HG02642 (cell line): ENCODE measurements at regions not wholly inside any gene's neighbourhood (a gene's known extent, or its start where the extent isn't known, plus 50 kb on each side); places are given as distances from the start of the nearest gene placed in this dataset.
"Not testable (repeated sequence)": the region's sequence is repeated elsewhere in the genome, so short reads cannot be mapped to it uniquely, and the experiment has no call there.

ENCODE experiments used
- ATAC-seq: cut with Tn5 transposase; IDR thresholded peaks from one replicate; pipeline ENCODE4 v1.9.1; 2021; ENCODE audit warnings: mild to moderate bottlenecking; ENCODE audit not compliant: unreplicated experiment, poor library complexity

DNA sequence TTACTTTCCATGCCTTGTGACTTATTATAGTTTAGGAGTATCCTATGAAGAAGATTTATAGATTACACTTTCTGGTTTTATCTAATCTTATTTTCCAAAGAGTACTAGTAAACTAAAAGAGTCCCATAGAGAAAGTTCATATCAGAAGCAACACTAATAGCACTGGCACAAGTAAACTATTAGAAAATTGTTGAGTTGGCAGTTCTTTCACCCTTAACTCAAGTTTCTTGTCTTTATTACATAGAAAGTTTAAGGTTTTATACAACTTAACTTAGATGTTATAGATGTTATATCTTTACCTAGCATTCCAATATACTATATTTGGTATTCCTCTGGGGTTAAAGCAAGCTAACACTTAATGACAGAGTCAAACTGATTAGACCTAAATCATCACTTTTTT lies 437.8 kb upstream of the ARRDC3 start:
- no peak for ATAC-seq

DNA sequence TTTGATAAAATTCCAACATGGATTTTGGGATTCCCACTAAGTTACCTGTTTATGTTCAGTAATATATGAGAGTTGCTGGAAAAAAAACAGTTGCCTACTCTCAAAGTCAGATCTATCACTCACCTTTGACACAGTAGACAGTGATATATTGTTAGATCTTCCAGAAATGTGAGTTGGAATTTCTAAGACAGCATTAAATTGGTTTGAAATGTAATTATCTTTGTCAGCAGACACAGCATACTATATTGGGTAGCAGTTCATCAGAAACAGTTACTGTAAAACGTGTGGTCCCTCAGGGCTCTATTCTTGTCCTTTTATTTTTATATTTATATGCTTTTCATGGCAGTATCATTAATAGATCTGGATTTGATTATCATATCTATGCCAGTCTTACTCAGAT lies 433.6 kb upstream of the ARRDC3 start:
- ATAC-seq, result no peak

GRCh38 chr5:91797576-91797975 lies 414.5 kb upstream of the ARRDC3 start:
- no peak for ATAC-seq

GRCh38 chr5:91794856-91795548 lies 411.9 kb upstream of the ARRDC3 start:
- no peak for ATAC-seq

GRCh38 chr5:91794455-91794854 lies 411.3 kb upstream of the ARRDC3 start:
- ATAC-seq, result no peak

DNA sequence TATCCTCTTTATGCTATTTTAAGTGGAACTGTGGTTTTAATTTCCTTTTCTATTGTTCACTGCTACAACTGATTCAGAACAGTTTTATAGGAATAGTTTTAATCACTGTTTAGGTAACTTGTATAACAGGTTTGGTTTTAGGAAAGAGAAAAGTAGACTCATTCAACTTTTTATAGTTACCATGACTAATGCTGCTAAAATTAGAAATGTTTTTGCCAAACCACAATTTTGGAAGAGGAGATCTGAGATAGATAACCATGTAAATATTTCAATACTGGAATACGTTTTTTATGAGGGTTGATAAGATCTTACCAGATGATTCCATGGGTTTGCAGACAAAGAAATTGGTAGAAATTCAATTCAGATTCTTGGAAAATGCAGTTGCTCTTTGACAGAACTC lies 404.6 kb upstream of the ARRDC3 start:
- ATAC-seq, result no peak

GRCh38 chr5:91777671-91778070 lies 394.6 kb upstream of the ARRDC3 start:
- ATAC-seq, result no peak

DNA sequence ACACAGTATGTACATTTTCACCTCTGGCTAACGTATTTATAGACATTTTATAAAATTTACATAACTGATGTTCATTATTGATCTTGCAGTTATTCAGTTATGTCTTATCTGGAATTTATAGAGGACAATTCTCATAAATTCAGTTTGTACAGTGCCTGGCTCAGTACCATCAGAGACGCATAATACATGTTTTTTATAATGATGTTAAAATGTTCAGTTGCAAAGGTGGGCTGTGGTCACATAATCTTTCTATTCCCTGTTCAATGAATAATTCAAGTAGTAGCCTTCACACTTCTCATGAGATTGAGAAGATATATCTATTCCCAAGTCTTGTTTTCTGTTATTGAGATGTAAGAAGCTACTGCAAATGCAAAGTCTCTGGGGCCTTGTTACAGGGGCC lies 393.1 kb upstream of the ARRDC3 start:
- ATAC-seq, result no peak

GRCh38 chr5:91770400-91770799 lies 387.3 kb upstream of the ARRDC3 start:
- ATAC-seq, result no peak

GRCh38 chr5:91757383-91757782 lies 374.3 kb upstream of the ARRDC3 start:
- ATAC-seq, result not testable (repeated sequence)

DNA sequence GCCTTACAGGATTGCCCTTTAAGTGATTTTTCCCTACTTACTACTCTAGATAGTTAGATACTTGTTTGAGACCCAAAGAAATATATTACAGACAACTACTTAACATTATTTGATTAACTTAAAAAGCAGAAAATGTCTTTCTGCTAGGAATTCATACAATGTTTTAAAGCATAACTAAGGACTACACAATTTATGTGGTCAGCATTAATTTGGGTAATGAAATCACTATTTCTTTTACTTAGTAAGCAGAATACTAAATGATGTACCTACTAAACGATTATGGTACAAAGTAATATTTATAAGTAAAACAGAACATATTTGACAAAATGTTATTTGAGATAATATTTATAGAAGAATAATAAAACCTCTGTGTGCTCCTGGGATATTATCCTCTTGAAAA lies 371.9 kb upstream of the ARRDC3 start:
- no peak for ATAC-seq

DNA sequence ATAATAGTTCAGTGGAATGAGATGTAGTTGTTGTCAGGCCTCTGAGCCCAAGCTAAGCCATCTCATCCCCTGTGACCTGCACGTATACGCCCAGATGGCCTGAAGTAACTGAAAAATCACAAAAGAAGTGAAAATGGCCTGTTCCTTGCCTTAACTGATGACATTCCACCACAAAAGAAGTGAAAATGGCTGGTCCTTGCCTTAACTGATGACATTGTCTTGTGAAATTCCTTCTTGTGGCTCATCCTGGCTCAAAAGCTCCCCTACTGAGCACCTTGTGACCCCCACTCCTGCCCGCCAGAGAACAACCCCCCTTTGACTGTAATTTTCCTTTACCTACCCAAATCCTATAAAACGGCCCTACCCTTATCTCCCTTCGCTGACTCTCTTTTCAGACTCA lies 361.4 kb upstream of the ARRDC3 start:
- not testable (repeated sequence) for ATAC-seq

- ATAC-seq, result no peak
These were observed 359.4 kb upstream of the ARRDC3 start for GRCh38 chr5:91742550-91742949.

DNA sequence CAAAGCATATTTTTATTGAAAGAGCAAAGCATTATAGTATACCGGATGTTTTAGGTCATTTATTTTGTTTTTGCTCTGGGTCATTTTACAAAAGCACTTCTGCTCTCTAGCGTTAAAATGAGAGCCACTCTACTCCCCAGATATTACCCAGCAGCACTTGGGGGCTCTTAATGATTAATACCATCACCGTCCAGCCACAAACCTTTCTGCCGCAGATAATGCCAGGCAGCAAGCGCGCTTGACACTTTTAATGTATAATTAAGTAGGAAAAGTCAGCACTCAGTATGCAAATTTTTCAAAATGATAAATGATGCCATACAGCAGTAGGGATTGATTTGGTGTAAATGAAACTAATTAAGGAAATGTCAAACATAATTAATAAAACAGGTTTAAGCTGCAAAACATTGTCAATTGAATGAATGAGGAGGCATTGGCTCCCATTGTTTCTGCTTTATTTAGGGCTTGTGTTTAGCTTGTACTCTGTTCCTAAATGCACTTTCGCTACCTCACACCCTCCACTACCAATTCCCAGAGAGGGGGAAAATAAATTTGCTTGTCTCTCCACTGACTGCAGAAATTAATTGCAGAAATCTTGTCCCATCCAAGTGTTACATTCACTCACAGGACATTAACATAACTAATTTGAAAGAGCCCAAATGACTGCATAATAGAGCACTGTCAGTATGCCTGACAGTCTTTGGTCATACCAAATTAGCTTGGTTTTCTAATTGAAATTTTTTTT lies 358.8 kb upstream of the ARRDC3 start:
- ATAC-seq, result no peak

- no peak for ATAC-seq
These were observed 346.9 kb upstream of the ARRDC3 start for GRCh38 chr5:91730026-91730425.

GRCh38 chr5:91727463-91727862 lies 344.3 kb upstream of the ARRDC3 start:
- no peak for ATAC-seq

DNA sequence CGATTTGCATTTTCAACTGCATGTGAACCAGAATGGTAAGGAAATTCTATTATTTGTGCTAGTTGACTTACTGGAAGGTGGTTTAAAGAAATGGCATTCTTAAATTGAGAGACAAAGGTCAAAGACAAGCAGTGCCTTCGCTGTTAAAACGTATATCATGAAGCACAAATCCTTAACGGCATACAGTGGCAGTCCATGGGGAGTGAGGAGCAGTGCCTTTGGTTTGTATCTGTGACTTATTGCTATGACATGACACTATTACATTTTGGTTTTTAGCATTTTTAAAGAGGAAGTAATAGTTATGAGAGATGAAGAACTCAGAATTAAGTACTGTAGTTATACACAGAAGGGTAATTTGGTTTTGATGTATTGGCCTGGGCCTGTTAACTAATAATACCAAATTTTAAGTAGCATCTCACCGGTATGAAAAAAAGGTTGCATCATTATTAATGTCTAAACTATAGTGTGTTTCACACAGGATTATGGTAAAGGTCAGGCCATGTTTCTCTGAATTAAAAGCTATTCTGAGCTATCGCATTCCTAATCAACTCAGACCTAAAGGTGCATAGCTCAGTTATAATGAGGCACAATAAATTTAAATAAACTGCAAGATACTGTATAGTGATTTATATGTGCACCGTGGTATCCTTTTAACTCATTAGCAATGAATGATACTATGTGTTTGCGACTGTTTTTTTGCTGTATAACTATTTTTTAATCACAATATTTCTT lies 339.8 kb upstream of the ARRDC3 start:
- ATAC-seq, result no peak

- no peak for ATAC-seq
These were observed 329.6 kb upstream of the ARRDC3 start for GRCh38 chr5:91712718-91713117.

- ATAC-seq, result no peak
These were observed 324.4 kb upstream of the ARRDC3 start for GRCh38 chr5:91707521-91707841.

DNA sequence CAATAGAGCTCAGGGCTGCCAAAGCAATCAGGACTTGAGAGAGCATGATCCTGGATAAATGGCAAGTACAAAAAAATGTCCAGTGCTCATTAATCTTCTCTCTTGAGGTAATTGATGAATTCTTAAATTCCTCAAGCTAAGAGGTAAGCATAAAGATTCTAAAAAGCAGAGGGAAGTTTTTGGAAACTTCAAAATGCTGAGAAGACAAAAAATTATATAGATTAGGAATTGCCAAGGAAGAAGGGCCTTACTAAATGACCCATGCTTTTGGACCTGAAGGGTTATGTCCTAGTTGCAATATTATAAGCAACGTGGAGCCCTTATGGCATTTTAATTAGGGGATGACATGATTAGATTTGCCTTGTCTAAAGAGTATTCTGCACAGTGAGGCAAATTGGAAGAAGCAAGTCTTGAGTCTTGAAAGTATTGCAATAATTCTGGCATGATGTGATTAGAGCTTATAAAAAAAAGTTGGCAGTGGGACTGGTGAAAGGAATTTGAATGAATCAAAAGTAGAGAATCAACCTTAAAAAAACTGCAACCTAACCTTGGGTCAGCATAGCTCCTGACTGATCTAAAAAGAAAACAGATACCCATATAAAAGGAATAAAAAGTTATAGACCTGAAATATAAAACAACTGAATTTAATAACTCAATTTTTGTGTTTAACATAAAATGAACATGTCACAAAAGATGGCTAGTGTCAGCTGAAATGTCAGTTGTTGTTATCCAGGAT lies 323.8 kb upstream of the ARRDC3 start:
- ATAC-seq, result no peak

- no peak for ATAC-seq
These were observed 320.0 kb upstream of the ARRDC3 start for GRCh38 chr5:91703128-91703527.
